ENCODE measurements at regions not wholly inside any gene's neighbourhood (a gene's known extent, or its start where the extent isn't known, plus 50 kb on each side); places are given as distances from the start of the nearest gene placed in this dataset.

GRCh38 chrX:10769195-10769594, 148.8 kb upstream of the MID1 start:
- H3K27ac Mint-ChIP-seq (ENCODE audit: unreplicated experiment) = no peak overlapping the region
- DNase-seq = no peak
- intact Hi-C loops (cut with micrococcal nuclease; ENCODE audit: unreplicated experiment) = no loop called here
- H3K4me3 Mint-ChIP-seq (ENCODE audit: low read depth, unreplicated experiment) = no peak overlapping the region
- BruUV-seq (replicated peaks) = no TSS peak
- no peaks in the 10 kb centered on the region for H3K4me1 Mint-ChIP-seq (ENCODE audit: low read depth, unreplicated experiment)
- CTCF ChIA-PET = interaction anchor here (0.7 to 0.8 kb wide), 2 partner anchors 15 to 331 kb away, joined by 3 to 5 read pairs; no protein-coding TSS in a partner anchor
- H3K27me3 Mint-ChIP-seq (ENCODE audit: unreplicated experiment) = no peaks in the 10 kb centered on the region
- peaks cover 6% of the 10 kb centered on the region for H3K36me3 Mint-ChIP-seq (ENCODE audit: insufficient read depth, unreplicated experiment)
- TF ChIP-seq CTCF (IDR thresholded peaks at IDR 0.05; ENCODE audit: unreplicated experiment) = no peak
- H3K9me3 Mint-ChIP-seq (ENCODE audit: low read depth, unreplicated experiment) = no peaks in the 10 kb centered on the region

GRCh38 chrX:10769696-10770619, 149.6 kb upstream of the MID1 start:
- no peak overlapping the region for H3K4me3 Mint-ChIP-seq (ENCODE audit: low read depth, unreplicated experiment)
- no TSS peak for BruUV-seq (replicated peaks)
- H3K36me3 Mint-ChIP-seq (ENCODE audit: insufficient read depth, unreplicated experiment) = peaks cover 6% of the 10 kb centered on the region
- TF ChIP-seq CTCF (IDR thresholded peaks at IDR 0.05; ENCODE audit: unreplicated experiment) = no peak
- no peaks in the 10 kb centered on the region for H3K4me1 Mint-ChIP-seq (ENCODE audit: low read depth, unreplicated experiment)
- no peaks in the 10 kb centered on the region for H3K9me3 Mint-ChIP-seq (ENCODE audit: low read depth, unreplicated experiment)
- no peaks in the 10 kb centered on the region for H3K27me3 Mint-ChIP-seq (ENCODE audit: unreplicated experiment)
- CTCF ChIA-PET = interaction anchor here (0.7 to 0.8 kb wide), 2 partner anchors 14 to 331 kb away, joined by 3 to 5 read pairs; no protein-coding TSS in a partner anchor
- H3K27ac Mint-ChIP-seq (ENCODE audit: unreplicated experiment) = no peak overlapping the region
- intact Hi-C loops (cut with micrococcal nuclease; ENCODE audit: unreplicated experiment) = no loop called here
- peak; percentile 3 for DNase-seq

- Mint-ChIP-seq H3K27me3 (ENCODE audit: unreplicated experiment) (no peaks in the 10 kb centered on the region), H3K27ac (ENCODE audit: unreplicated experiment) (no peak overlapping the region), H3K4me1 (ENCODE audit: low read depth, unreplicated experiment) (no peaks in the 10 kb centered on the region), H3K9me3 (ENCODE audit: low read depth, unreplicated experiment) (no peaks in the 10 kb centered on the region), H3K4me3 (ENCODE audit: low read depth, unreplicated experiment) (no peak overlapping the region), H3K36me3 (ENCODE audit: insufficient read depth, unreplicated experiment) (no peaks in the 10 kb centered on the region)
- intact Hi-C loops (cut with micrococcal nuclease; ENCODE audit: unreplicated experiment) = no loop called here
- TF ChIP-seq CTCF (IDR thresholded peaks at IDR 0.05; ENCODE audit: unreplicated experiment) = no peak
- no peak for DNase-seq
- BruUV-seq (replicated peaks) = no TSS peak
- CTCF ChIA-PET = no interaction called here
These were observed 152.9 kb upstream of the MID1 start for GRCh38 chrX:10773318-10773717.

GRCh38 chrX:10781847-10782530, 161.6 kb upstream of the MID1 start:
- no peak for DNase-seq
- BruUV-seq (replicated peaks) = no TSS peak
- no peaks in the 10 kb centered on the region for H3K9me3 Mint-ChIP-seq (ENCODE audit: low read depth, unreplicated experiment)
- no peaks in the 10 kb centered on the region for H3K27me3 Mint-ChIP-seq (ENCODE audit: unreplicated experiment)
- CTCF ChIA-PET = no interaction called here
- TF ChIP-seq CTCF (IDR thresholded peaks at IDR 0.05; ENCODE audit: unreplicated experiment) = no peak
- intact Hi-C loops (cut with micrococcal nuclease; ENCODE audit: unreplicated experiment) = no loop called here
- no peak overlapping the region for H3K4me3 Mint-ChIP-seq (ENCODE audit: low read depth, unreplicated experiment)
- H3K36me3 Mint-ChIP-seq (ENCODE audit: insufficient read depth, unreplicated experiment) = no peaks in the 10 kb centered on the region
- H3K27ac Mint-ChIP-seq (ENCODE audit: unreplicated experiment) = no peak overlapping the region
- peaks cover 23% of the 10 kb centered on the region for H3K4me1 Mint-ChIP-seq (ENCODE audit: low read depth, unreplicated experiment)

All from Calu3 (cell line).